ENCODE measurements at regions not wholly inside any gene's neighbourhood (a gene's known extent, or its start where the extent isn't known, plus 50 kb on each side); places are given as distances from the start of the nearest gene placed in this dataset.

DNA sequence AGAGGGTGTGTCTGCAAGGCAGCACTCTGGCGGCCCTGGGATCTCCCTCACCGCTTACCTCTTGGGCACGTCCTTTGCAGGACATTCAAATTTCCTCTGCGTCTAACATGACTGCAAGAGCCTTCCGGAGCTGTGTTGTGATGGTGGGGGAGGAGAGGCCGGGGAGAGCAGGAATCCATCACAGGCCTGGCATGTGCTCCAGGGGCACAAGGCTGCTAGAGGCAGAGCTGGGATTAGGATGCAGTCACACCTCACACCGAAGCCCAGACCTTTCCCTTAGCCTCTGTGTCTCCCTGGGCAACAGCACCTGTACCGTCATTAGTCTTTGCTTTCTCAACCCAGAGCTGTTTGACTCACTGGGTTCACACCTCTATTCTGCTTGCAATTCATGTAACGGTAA lies 111.3 kb downstream of the CMPK2 start:
- BruUV-seq (replicated peaks), result no TSS peak
- Histone ChIP-seq H3K27me3 (ENCODE audit: control insufficient read depth, insufficient read depth, low read length) (no peaks in the 10 kb centered on the region), H3K36me3 (ENCODE audit: control insufficient read depth, insufficient read depth, low read length) (no peaks in the 10 kb centered on the region), H3K4me1 (ENCODE audit: control insufficient read depth, insufficient read depth, low read length) (no peaks in the 10 kb centered on the region), H3K9me3 (ENCODE audit: control insufficient read depth, insufficient read depth, low read depth, low read length) (no peaks in the 10 kb centered on the region), H3K27ac (ENCODE audit: low read length) (no peak overlapping the region), H3K4me3 (ENCODE audit: low read depth in 2 of 2, low read length in 2 of 2) (no peak overlapping the region)
- ATAC-seq (no peak), DNase-seq (ENCODE audit: low read depth, low spot score) (no peak)
- POLR2A ChIA-PET, result no interaction called here
- CTCF ChIA-PET, result no interaction called here
- in situ Hi-C loops (cut with HindIII; ENCODE audit: low pct_unique_long_range_greater_than_20kb, low sequenced_read_pairs), result no loop called here
- intact Hi-C loops (cut with micrococcal nuclease; ENCODE audit: unreplicated experiment), result no loop called here
- no peak for TF ChIP-seq SIN3A (IDR thresholded peaks at IDR 0.05; ENCODE audit: borderline replicate concordance, insufficient read depth, low read depth, low read length)
- no peak for TF ChIP-seq POLR2AphosphoS5 (IDR thresholded peaks at IDR 0.05; ENCODE audit: low read depth, low read length)
- TF ChIP-seq, protein P1, sequence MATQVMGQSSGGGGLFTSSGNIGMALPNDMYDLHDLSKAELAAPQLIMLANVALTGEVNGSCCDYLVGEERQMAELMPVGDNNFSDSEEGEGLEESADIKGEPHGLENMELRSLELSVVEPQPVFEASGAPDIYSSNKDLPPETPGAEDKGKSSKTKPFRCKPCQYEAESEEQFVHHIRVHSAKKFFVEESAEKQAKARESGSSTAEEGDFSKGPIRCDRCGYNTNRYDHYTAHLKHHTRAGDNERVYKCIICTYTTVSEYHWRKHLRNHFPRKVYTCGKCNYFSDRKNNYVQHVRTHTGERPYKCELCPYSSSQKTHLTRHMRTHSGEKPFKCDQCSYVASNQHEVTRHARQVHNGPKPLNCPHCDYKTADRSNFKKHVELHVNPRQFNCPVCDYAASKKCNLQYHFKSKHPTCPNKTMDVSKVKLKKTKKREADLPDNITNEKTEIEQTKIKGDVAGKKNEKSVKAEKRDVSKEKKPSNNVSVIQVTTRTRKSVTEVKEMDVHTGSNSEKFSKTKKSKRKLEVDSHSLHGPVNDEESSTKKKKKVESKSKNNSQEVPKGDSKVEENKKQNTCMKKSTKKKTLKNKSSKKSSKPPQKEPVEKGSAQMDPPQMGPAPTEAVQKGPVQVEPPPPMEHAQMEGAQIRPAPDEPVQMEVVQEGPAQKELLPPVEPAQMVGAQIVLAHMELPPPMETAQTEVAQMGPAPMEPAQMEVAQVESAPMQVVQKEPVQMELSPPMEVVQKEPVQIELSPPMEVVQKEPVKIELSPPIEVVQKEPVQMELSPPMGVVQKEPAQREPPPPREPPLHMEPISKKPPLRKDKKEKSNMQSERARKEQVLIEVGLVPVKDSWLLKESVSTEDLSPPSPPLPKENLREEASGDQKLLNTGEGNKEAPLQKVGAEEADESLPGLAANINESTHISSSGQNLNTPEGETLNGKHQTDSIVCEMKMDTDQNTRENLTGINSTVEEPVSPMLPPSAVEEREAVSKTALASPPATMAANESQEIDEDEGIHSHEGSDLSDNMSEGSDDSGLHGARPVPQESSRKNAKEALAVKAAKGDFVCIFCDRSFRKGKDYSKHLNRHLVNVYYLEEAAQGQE (IDR thresholded peaks at IDR 0.05; ENCODE audit: insufficient read depth in 1 of 2, low read depth in 2 of 2, low read length in 1 of 2), result no peak
- no peak for TF ChIP-seq TCF7L2 (IDR thresholded peaks at IDR 0.05; ENCODE audit: low read depth, low read length)
- TF ChIP-seq, protein P2, sequence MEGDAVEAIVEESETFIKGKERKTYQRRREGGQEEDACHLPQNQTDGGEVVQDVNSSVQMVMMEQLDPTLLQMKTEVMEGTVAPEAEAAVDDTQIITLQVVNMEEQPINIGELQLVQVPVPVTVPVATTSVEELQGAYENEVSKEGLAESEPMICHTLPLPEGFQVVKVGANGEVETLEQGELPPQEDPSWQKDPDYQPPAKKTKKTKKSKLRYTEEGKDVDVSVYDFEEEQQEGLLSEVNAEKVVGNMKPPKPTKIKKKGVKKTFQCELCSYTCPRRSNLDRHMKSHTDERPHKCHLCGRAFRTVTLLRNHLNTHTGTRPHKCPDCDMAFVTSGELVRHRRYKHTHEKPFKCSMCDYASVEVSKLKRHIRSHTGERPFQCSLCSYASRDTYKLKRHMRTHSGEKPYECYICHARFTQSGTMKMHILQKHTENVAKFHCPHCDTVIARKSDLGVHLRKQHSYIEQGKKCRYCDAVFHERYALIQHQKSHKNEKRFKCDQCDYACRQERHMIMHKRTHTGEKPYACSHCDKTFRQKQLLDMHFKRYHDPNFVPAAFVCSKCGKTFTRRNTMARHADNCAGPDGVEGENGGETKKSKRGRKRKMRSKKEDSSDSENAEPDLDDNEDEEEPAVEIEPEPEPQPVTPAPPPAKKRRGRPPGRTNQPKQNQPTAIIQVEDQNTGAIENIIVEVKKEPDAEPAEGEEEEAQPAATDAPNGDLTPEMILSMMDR (IDR thresholded peaks at IDR 0.05), result no peak

DNA sequence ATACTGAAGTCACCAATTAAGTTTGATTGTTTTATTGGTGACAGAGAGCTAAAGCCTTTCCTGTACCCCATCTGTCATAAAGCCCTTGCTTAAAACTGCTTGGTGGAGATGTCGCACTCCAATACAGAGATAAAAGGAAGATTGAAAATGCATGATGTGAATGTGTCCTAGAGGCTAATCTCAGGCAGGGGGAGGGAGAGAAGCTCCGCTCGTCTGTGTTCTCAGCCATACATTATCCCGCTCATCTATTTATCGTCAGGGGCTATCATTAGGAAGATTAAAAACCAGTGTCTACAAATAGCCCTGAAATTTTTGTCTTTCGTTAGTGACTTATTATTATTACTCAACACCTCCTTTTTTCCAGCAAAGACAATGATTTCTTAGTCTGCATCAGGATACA lies 110.3 kb downstream of the CMPK2 start:
- no peaks in the 10 kb centered on the region for H3K27me3 ChIP-seq (ENCODE audit: control insufficient read depth, insufficient read depth, low read length)
- ATAC-seq, result no peak
- CTCF ChIA-PET, result no interaction called here
- no peak overlapping the region for H3K27ac ChIP-seq (ENCODE audit: low read length)
- H3K4me1 ChIP-seq (ENCODE audit: control insufficient read depth, insufficient read depth, low read length), result no peaks in the 10 kb centered on the region
- no TSS peak for BruUV-seq (replicated peaks)
- POLR2A ChIA-PET, result no interaction called here
- H3K9me3 ChIP-seq (ENCODE audit: control insufficient read depth, insufficient read depth, low read depth, low read length), result no peaks in the 10 kb centered on the region
- H3K4me3 ChIP-seq (ENCODE audit: low read depth in 2 of 2, low read length in 2 of 2), result no peak overlapping the region
- intact Hi-C loops (cut with micrococcal nuclease; ENCODE audit: unreplicated experiment) (no loop called here), in situ Hi-C loops (cut with HindIII; ENCODE audit: low pct_unique_long_range_greater_than_20kb, low sequenced_read_pairs) (no loop called here)
- no peak for DNase-seq (ENCODE audit: low read depth, low spot score)
- TF ChIP-seq TCF7L2 (IDR thresholded peaks at IDR 0.05; ENCODE audit: low read depth, low read length), result no peak
- TF ChIP-seq POLR2AphosphoS5 (IDR thresholded peaks at IDR 0.05; ENCODE audit: low read depth, low read length), result no peak
- TF ChIP-seq, protein P2 (IDR thresholded peaks at IDR 0.05), result no peak
- TF ChIP-seq SIN3A (IDR thresholded peaks at IDR 0.05; ENCODE audit: borderline replicate concordance, insufficient read depth, low read depth, low read length), result no peak
- TF ChIP-seq, protein P1 (IDR thresholded peaks at IDR 0.05; ENCODE audit: insufficient read depth in 1 of 2, low read depth in 2 of 2, low read length in 1 of 2), result no peak
- H3K36me3 ChIP-seq (ENCODE audit: control insufficient read depth, insufficient read depth, low read length), result no peaks in the 10 kb centered on the region
